Muscle layer of duodenum (tissue), 2 donors: ENCODE measurements at regions not wholly inside any gene's neighbourhood (a gene's known extent, or its start where the extent isn't known, plus 50 kb on each side); places are given as distances from the start of the nearest gene placed in this dataset.
"Not testable (repeated sequence)": the region's sequence is repeated elsewhere in the genome, so short reads cannot be mapped to it uniquely, and the experiment has no call there.

Source experiments
- H3K27ac ChIP-seq: one replicate; pipeline ENCODE4 v1.7.0; 2013; ENCODE audit warnings: mild to moderate bottlenecking, low read length
- H3K27me3 ChIP-seq: one replicate; pipeline ENCODE4 v1.7.0; 2013; ENCODE audit warnings: low read depth, mild to moderate bottlenecking, control low read depth, low read length
- H3K36me3 ChIP-seq, 2 donors: one replicate each; pipeline ENCODE4 v1.7.0; 2013; ENCODE audit warnings: low read length in 2 of 2, control low read depth in 1 of 2, mild to moderate bottlenecking in 1 of 2; ENCODE audit not compliant: insufficient read depth in 2 of 2, control insufficient read depth in 1 of 2
- H3K4me1 ChIP-seq, 2 donors: one replicate each; pipeline ENCODE4 v1.7.0; 2013; ENCODE audit warnings: low read length in 2 of 2, mild to moderate bottlenecking in 2 of 2, control low read depth in 1 of 2, moderate library complexity in 1 of 2; ENCODE audit not compliant: insufficient read depth in 2 of 2, control insufficient read depth in 1 of 2
- H3K4me3 ChIP-seq, 2 donors: one replicate each; pipeline ENCODE4 v1.7.0; 2013; ENCODE audit warnings: low read length in 2 of 2, low read depth in 1 of 2, mild to moderate bottlenecking in 1 of 2
- H3K9me3 ChIP-seq, 2 donors: one replicate each; pipeline ENCODE4 v1.7.0; 2013; ENCODE audit warnings: low read length in 2 of 2, control low read depth in 1 of 2, mild to moderate bottlenecking in 1 of 2; ENCODE audit not compliant: control insufficient read depth in 1 of 2
- donor health status: healthy.

DNA sequence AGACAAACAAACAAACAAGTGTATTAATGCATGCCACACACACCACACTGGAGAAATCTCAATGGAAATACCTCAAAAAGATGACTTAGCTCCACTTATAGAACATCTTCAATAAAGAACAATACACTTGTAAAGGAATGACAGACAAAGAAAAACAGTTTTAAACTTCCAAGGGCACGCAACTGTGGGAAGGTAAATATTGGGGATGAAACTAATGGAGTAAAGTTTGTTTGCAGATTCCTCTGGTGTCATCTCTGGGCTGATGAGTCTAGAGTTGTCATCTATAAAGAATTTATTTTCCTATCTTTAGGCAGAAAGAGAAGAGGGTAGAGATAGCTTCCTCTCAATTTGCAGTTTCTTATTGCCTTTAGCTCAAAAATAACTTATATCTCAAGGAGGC, 144.0 kb upstream of the ZC3H15 start:
- H3K9me3 ChIP-seq, result no peaks in the 10 kb centered on the region
- H3K27ac ChIP-seq, result no peak overlapping the region
- H3K4me3 ChIP-seq, result no peak overlapping the region
- H3K4me1 ChIP-seq, result peaks cover 0 to 6% of the 10 kb centered on the region in 2 donors
- no peaks in the 10 kb centered on the region for H3K27me3 ChIP-seq
- H3K36me3 ChIP-seq, result no peaks in the 10 kb centered on the region

DNA sequence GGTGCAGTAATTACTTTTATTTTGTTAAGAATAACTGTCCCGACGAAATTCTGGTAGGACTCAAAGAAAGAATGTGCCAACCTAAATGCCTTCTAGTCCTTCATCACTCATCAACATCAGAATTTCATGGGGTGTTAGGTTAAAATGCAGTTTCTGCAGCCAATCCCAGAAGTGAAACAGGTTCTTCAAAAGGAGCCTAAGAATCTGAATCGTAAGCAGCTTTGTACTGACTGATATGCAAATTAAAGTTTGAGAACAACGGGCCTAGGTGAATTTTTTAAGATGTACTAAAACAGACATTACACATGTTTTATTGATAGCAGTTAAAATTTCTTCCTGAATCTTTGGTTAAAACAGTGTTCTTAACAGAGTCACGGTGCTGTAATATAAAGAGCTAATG, 140.3 kb upstream of the ZC3H15 start:
- H3K36me3 ChIP-seq, result no peaks in the 10 kb centered on the region
- H3K4me3 ChIP-seq, result no peak overlapping the region
- no peak overlapping the region for H3K27ac ChIP-seq
- peaks cover 4 to 22% of the 10 kb centered on the region in 2 donors for H3K4me1 ChIP-seq
- H3K27me3 ChIP-seq, result no peaks in the 10 kb centered on the region
- no peaks in the 10 kb centered on the region for H3K9me3 ChIP-seq

- H3K4me3 ChIP-seq, result no peak overlapping the region
- no peaks in the 10 kb centered on the region for H3K27me3 ChIP-seq
- no peaks in the 10 kb centered on the region for H3K36me3 ChIP-seq
- H3K4me1 ChIP-seq, result peaks cover 4 to 22% of the 10 kb centered on the region in 2 donors
- H3K9me3 ChIP-seq, result no peaks in the 10 kb centered on the region
- no peak overlapping the region for H3K27ac ChIP-seq
These were observed 139.8 kb upstream of the ZC3H15 start for GRCh38 chr2:186346216-186346615.

DNA sequence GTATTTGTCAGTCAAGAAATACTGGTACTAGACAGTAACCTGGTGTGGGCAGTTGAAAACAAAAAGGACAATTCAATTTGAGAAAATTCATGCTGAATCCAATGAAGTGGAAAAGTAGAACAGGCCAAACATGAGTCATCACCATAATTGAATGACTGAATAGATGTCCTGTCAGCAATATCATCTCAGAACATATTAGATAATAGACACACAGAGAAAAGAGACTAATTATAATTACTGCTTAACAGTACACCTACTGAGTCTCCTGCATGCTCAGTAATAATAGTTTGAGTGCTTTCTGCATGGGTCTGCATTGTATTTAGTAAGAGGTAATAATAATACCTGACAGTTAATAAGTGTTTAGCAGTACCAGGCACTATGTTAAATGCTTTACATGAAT, 138.6 kb upstream of the ZC3H15 start:
- Histone ChIP-seq H3K4me3 (no peak overlapping the region), H3K4me1 (peaks cover 4 to 22% of the 10 kb centered on the region in 2 donors), H3K36me3 (no peaks in the 10 kb centered on the region), H3K27me3 (no peaks in the 10 kb centered on the region), H3K27ac (no peak overlapping the region), H3K9me3 (no peaks in the 10 kb centered on the region)

DNA sequence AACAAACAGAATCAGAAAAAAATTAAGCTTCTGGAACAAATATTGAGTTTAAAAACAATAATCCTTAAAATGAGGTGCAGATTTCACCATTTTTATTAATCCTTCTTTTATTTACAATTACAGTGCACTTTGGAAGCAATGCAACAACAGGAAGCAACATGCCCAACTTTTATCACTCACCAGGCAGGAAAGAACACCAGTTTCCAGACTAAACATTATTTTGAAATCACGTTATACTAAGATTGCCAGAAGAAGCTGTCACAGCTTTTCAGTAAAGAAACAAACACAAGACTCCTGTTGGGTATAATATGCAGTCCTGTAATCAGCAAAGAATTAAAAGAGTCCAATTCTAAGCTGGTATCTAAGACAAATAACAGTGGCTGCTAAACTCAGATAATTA, 137.9 kb upstream of the ZC3H15 start:
- no peak overlapping the region for H3K27ac ChIP-seq
- H3K9me3 ChIP-seq, result peaks cover 0 to 2% of the 10 kb centered on the region in 2 donors
- no peaks in the 10 kb centered on the region for H3K27me3 ChIP-seq
- H3K36me3 ChIP-seq, result no peaks in the 10 kb centered on the region
- no peak overlapping the region for H3K4me3 ChIP-seq
- H3K4me1 ChIP-seq, result peaks cover 4 to 22% of the 10 kb centered on the region in 2 donors

DNA sequence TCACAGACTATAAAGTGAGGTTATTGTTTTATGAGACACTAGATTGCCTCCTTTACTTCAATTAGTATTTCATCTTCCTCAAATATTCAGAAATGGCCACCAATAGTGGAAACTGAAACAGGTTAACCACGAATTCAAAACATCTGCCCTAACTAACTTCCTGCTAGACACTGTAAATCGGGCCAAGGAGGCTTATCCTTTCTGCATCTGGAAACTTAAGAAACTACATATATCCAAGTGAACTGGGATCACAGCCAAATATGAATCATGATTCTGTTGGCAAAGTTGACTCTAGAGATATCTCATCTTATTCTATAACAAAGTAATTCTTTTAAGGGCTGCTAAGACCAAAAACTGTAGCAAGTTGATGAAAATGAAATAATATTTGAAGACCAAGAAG, 136.6 kb upstream of the ZC3H15 start:
- Histone ChIP-seq H3K27me3 (no peaks in the 10 kb centered on the region), H3K27ac (no peak overlapping the region), H3K4me3 (no peak overlapping the region), H3K9me3 (peaks cover 0 to 2% of the 10 kb centered on the region in 2 donors), H3K36me3 (no peaks in the 10 kb centered on the region), H3K4me1 (peaks cover 4 to 22% of the 10 kb centered on the region in 2 donors)

DNA sequence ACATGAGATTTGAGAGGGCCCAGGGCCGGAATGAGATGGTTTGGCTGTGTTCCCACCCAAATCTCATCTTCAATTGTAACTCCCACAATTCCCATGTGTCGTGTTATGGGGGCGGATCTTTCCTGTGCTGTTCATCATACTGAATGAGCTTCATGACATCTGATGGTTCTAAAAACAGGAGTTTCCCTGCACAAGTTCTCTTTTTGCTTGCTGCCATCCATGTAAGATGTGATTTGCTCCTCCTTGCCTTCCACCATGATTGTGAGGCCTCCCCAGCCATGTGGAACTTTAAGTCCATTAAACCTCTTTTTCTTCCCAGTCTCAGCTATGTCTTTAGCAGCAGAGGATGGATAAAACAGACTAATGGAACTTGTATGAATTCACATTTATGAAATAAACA, 131.9 kb upstream of the ZC3H15 start:
- H3K4me3 ChIP-seq, H3K4me1 ChIP-seq, H3K36me3 ChIP-seq, H3K27me3 ChIP-seq, H3K9me3 ChIP-seq, H3K27ac ChIP-seq: not testable (repeated sequence)

DNA sequence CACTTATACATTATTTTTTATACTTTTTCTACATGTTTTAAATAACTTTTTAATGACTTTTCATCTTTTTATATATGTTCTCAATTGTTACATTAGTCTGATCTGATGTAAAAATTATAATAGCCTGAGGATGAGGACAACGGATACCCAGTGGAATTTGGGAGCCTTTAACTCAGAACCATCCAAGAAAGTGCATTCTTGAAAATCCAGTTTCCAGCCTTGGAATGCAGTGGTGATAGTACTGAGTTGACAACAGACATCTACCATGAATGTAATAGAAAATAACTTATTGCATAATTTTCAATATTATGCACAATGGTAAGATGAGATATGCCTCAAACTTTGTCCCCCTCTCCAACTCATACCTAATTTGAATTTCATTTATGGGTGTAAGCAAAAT, 120.7 kb upstream of the ZC3H15 start:
- H3K27me3 ChIP-seq, result no peaks in the 10 kb centered on the region
- H3K4me1 ChIP-seq, result no peaks in the 10 kb centered on the region
- no peaks in the 10 kb centered on the region for H3K36me3 ChIP-seq
- H3K9me3 ChIP-seq, result peaks cover 0 to 8% of the 10 kb centered on the region in 2 donors
- H3K4me3 ChIP-seq, result no peak overlapping the region
- H3K27ac ChIP-seq, result no peak overlapping the region

- Histone ChIP-seq H3K4me3 (no peak overlapping the region), H3K27me3 (no peaks in the 10 kb centered on the region), H3K27ac (no peak overlapping the region)
These were observed 107.0 kb upstream of the ZC3H15 start for GRCh38 chr2:186379052-186379451.

DNA sequence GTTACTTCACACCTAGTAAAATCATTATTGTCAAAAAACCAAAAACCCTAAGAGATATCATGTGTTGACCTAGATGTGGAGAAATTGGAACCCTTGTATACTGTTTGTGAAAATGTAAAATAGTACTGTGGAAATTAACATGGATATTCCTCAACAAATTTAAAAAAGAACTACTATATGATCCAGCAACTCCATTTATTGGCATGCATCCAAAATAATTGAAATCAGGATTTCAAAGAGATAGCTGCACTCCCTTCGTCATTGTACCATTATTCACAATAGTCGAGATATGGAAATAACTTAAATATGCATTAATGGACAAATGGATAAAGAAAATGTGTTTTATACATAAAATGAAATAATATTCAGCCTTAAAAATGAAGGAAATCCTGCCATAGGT, 105.3 kb upstream of the ZC3H15 start:
- Histone ChIP-seq H3K36me3 (peaks cover 0 to 5% of the 10 kb centered on the region in 2 donors), H3K4me1 (no peaks in the 10 kb centered on the region), H3K27ac (no peak overlapping the region), H3K4me3 (no peak overlapping the region), H3K9me3 (peaks cover 0 to 8% of the 10 kb centered on the region in 2 donors), H3K27me3 (no peaks in the 10 kb centered on the region)

More at GRCh38 chr2:186379052-186379451, 107.0 kb upstream of the ZC3H15 start:
- peaks cover 0 to 6% of the 10 kb centered on the region in 2 donors for H3K36me3 ChIP-seq
- peaks cover 0 to 3% of the 10 kb centered on the region in 2 donors for H3K9me3 ChIP-seq
- H3K4me1 ChIP-seq, result no peaks in the 10 kb centered on the region

- Histone ChIP-seq H3K27ac (no peak overlapping the region), H3K4me3 (no peak overlapping the region), H3K9me3 (peaks cover 0 to 13% of the 10 kb centered on the region in 2 donors), H3K36me3 (no peaks in the 10 kb centered on the region), H3K27me3 (no peaks in the 10 kb centered on the region), H3K4me1 (no peaks in the 10 kb centered on the region)
These were observed 104.5 kb upstream of the ZC3H15 start for GRCh38 chr2:186381573-186381972.

- Histone ChIP-seq H3K4me1 (no peaks in the 10 kb centered on the region), H3K27ac (no peak overlapping the region), H3K27me3 (no peaks in the 10 kb centered on the region), H3K36me3 (no peaks in the 10 kb centered on the region), H3K4me3 (no peak overlapping the region), H3K9me3 (peaks cover 0 to 13% of the 10 kb centered on the region in 2 donors)
These were observed 103.1 kb upstream of the ZC3H15 start for GRCh38 chr2:186382932-186383331.
